Vagina (tissue), 2 donors: ENCODE measurements at regions not wholly inside any gene's neighbourhood (a gene's known extent, or its start where the extent isn't known, plus 50 kb on each side); places are given as distances from the start of the nearest gene placed in this dataset.

Experiments
- CTCF ChIP-seq, 3 experiments: fragments of 450-650 bp in 2 of 3; fragments of 200-600 bp in 1 of 3; sonication (generic) in 1 of 3; IDR thresholded peaks; one replicate each; pipeline ENCODE4 v1.5.1; 2017 to 2019; ENCODE audit warnings: antibody characterized with exemption in 3 of 3, mild to moderate bottlenecking in 2 of 3, moderate library complexity in 2 of 3
- POLR2A ChIP-seq, 2 donors: fragments of 450-650 bp; IDR thresholded peaks; one replicate each; pipeline ENCODE4 v1.6.1; 2017; ENCODE audit warnings: antibody characterized with exemption in 2 of 2, mild to moderate bottlenecking in 2 of 2, moderate library complexity in 2 of 2
- POLR2AphosphoS5 ChIP-seq, 2 donors: sonication (generic); formaldehyde crosslinking; IDR thresholded peaks; one replicate each; pipeline ENCODE4 v1.9.0; 2017; ENCODE audit warnings: antibody characterized with exemption in 2 of 2, mild to moderate bottlenecking in 2 of 2, low read depth in 1 of 2; ENCODE audit not compliant: insufficient read depth in 1 of 2

GRCh38 chr19:29890392-29890791 is 51.6 kb upstream of the URI1 start:
- TF ChIP-seq CTCF (IDR thresholded peaks at IDR 0.05) (no peak), POLR2A (IDR thresholded peaks at IDR 0.05) (no peak), POLR2AphosphoS5 (IDR thresholded peaks at IDR 0.05; ENCODE audit: insufficient read depth in 1 of 2, low read depth in 1 of 2) (no peak)
